WERI-Rb-1 (cell line): ENCODE measurements at regions not wholly inside any gene's neighbourhood (a gene's known extent, or its start where the extent isn't known, plus 50 kb on each side); places are given as distances from the start of the nearest gene placed in this dataset.

Experiments used
- DNase-seq: peaks from one replicate; pipeline ENCODE4 v3.0.0-alpha.2; 2020
- H3K27ac ChIP-seq: fragments of 250-450 bp; sonication (Bioruptor Pico); 2 replicates; pipeline ENCODE4 v1.5.1; 2020; ENCODE audit warnings: mild to moderate bottlenecking, moderate library complexity
- H3K27me3 ChIP-seq: fragments of 250-450 bp; sonication (Bioruptor Pico); 2 replicates; pipeline ENCODE4 v1.5.1; 2021; ENCODE audit warnings: mild to moderate bottlenecking, low read depth, moderate library complexity; ENCODE audit not compliant: insufficient read depth, severe bottlenecking
- H3K36me3 ChIP-seq: fragments of 250-450 bp; sonication (Bioruptor Pico); 2 replicates; pipeline ENCODE4 v1.5.1; 2020; ENCODE audit warnings: mild to moderate bottlenecking, moderate library complexity
- H3K4me3 ChIP-seq: 2 replicates; pipeline ENCODE4 v1.5.1; 2011; ENCODE audit warnings: low read depth, mild to moderate bottlenecking, control low read depth, low read length
- H3K9me3 ChIP-seq: fragments of 250-450 bp; sonication (Bioruptor Pico); 2 replicates; pipeline ENCODE4 v1.5.1; 2021; ENCODE audit warnings: mild to moderate bottlenecking, moderate library complexity; ENCODE audit not compliant: severe bottlenecking
- CTCF ChIP-seq: IDR thresholded peaks from 2 replicates; pipeline ENCODE4 v1.5.1; 2011; ENCODE audit warnings: low read depth, mild to moderate bottlenecking, control low read depth, inconsistent platforms, low read length

DNA sequence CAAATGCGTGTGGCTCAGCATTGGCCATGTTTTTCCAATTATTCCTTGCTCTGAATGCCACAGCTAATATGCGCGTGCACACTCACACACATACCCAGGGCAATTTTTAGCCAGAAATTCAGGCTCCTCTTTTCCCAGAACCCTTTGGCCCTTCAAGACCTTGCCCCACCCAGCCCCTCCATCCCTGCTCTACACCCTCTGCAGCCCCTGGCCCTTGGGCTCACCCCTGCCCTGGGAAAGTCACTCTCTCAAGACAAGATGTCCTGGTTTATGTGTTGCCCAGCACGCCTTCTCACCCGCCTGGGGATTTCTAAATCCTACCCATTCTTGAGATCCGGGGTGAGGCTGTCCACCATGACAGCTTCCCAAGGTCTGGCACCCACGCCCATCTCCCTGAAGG lies 319.7 kb downstream of the CYP26B1 start:
- peaks cover 5% of the 10 kb centered on the region for H3K9me3 ChIP-seq
- no peak overlapping the region for H3K27ac ChIP-seq
- no peak for DNase-seq
- H3K36me3 ChIP-seq: no peaks in the 10 kb centered on the region
- no peaks in the 10 kb centered on the region for H3K27me3 ChIP-seq
- TF ChIP-seq CTCF: no peak
- no peak overlapping the region for H3K4me3 ChIP-seq

GRCh38 chr2:71827524-71827901 lies 320.1 kb downstream of the CYP26B1 start:
- Histone ChIP-seq H3K27me3 (no peaks in the 10 kb centered on the region), H3K36me3 (no peaks in the 10 kb centered on the region), H3K4me3 (no peak overlapping the region), H3K9me3 (peaks cover 1% of the 10 kb centered on the region), H3K27ac (no peak overlapping the region)
- TF ChIP-seq CTCF: no peak
- DNase-seq: no peak

- Histone ChIP-seq H3K4me3 (no peak overlapping the region), H3K27ac (no peak overlapping the region), H3K9me3 (no peaks in the 10 kb centered on the region), H3K27me3 (no peaks in the 10 kb centered on the region), H3K36me3 (no peaks in the 10 kb centered on the region)
- DNase-seq: no peak
- no peak for TF ChIP-seq CTCF
Measured at GRCh38 chr2:71826826-71827523, 320.7 kb downstream of the CYP26B1 start.

DNA sequence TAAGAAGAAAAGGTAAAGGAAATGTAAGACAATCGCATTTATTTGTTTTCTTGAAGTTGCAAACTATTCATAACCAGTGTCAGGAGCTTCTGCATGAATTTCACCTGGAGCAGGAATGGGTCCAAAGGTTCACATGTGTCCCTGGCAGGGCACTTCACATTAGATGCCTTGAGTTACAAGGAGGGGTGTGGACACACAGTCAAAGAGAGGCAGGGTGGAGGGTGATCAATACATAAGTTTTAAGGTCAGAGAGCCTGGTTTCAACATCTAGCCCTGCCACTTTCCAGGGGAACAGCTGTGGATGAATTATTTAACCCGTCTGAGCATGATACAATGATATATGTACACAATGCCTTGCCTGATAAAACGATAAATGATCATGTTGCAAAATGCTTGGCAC lies 321.4 kb downstream of the CYP26B1 start:
- Histone ChIP-seq H3K27ac (no peak overlapping the region), H3K4me3 (no peak overlapping the region), H3K9me3 (no peaks in the 10 kb centered on the region), H3K36me3 (no peaks in the 10 kb centered on the region), H3K27me3 (no peaks in the 10 kb centered on the region)
- no peak for DNase-seq
- TF ChIP-seq CTCF: no peak

- no peak for TF ChIP-seq CTCF
- Histone ChIP-seq H3K36me3 (no peaks in the 10 kb centered on the region), H3K4me3 (no peak overlapping the region), H3K27ac (no peak overlapping the region), H3K27me3 (no peaks in the 10 kb centered on the region), H3K9me3 (no peaks in the 10 kb centered on the region)
- DNase-seq: no peak
Measured at GRCh38 chr2:71824436-71824835, 323.2 kb downstream of the CYP26B1 start.

DNA sequence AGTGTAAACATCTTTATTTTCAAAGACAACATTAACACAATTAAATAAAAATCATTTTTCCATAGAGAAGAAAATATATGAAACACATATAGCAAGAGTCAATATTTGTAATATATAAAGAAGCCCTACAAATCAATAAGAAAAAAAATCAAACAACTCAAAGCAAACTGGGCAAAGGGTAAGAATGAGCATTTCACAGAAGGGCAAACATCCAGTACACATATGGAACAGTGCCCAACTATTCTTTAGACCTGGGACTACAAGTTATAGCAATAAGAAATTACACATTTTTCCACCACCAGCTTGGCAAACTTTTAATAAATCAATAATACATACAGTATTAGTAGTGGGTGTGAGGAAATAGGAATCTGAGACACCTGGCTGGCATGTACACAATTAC lies 324.1 kb downstream of the CYP26B1 start:
- Histone ChIP-seq H3K27ac (no peak overlapping the region), H3K4me3 (no peak overlapping the region), H3K9me3 (no peaks in the 10 kb centered on the region), H3K36me3 (no peaks in the 10 kb centered on the region), H3K27me3 (no peaks in the 10 kb centered on the region)
- TF ChIP-seq CTCF: no peak
- no peak for DNase-seq
